Progenitor cell of endocrine pancreas (in vitro differentiated cells): ENCODE measurements at regions not wholly inside any gene's neighbourhood (a gene's known extent, or its start where the extent isn't known, plus 50 kb on each side); places are given as distances from the start of the nearest gene placed in this dataset.

ENCODE experiments used
- DNase-seq: peaks from one replicate; pipeline ENCODE4 v3.0.0; 2021; ENCODE audit warnings: low spot score; ENCODE audit not compliant: unreplicated experiment
- H3K27ac Mint-ChIP-seq: 2 replicates; pipeline ENCODE4 v1.8.0; 2021; ENCODE audit warnings: mild to moderate bottlenecking, moderate library complexity, mixed read lengths
- H3K27me3 Mint-ChIP-seq: 2 replicates; pipeline ENCODE4 v1.8.0; 2021; ENCODE audit warnings: mixed read lengths
- H3K36me3 Mint-ChIP-seq: 2 replicates; pipeline ENCODE4 v1.8.0; 2022; ENCODE audit warnings: mixed read lengths; ENCODE audit not compliant: insufficient read depth
- H3K4me1 Mint-ChIP-seq: 2 replicates; pipeline ENCODE4 v1.8.0; 2021; ENCODE audit warnings: low read depth, mixed read lengths
- H3K4me3 Mint-ChIP-seq: 2 replicates; pipeline ENCODE4 v1.8.0; 2021; ENCODE audit warnings: low read depth, mild to moderate bottlenecking, moderate library complexity, mixed read lengths
- H3K9me3 Mint-ChIP-seq: 2 replicates; pipeline ENCODE4 v1.8.0; 2021; ENCODE audit warnings: low read depth, mixed read lengths
- CTCF ChIP-seq: fragments of 200-600 bp; sonication (generic); IDR thresholded peaks from one replicate; pipeline ENCODE4 v1.5.0; 2021; ENCODE audit warnings: antibody characterized with exemption, mild to moderate bottlenecking; ENCODE audit not compliant: unreplicated experiment

- no peak overlapping the region for H3K27ac Mint-ChIP-seq
Observed at GRCh38 chr4:4719436-4719835, 140.0 kb upstream of the MSX1 start.

GRCh38 chr4:4717692-4718091 lies 141.8 kb upstream of the MSX1 start:
- Mint-ChIP-seq H3K4me1 (peaks cover 5% of the 10 kb centered on the region), H3K27ac (no peak overlapping the region), H3K4me3 (no peak overlapping the region), H3K36me3 (peaks cover 1% of the 10 kb centered on the region), H3K9me3 (peaks cover 2% of the 10 kb centered on the region), H3K27me3 (peaks cover 3% of the 10 kb centered on the region)
- no peak for TF ChIP-seq CTCF
- DNase-seq: no peak

More at GRCh38 chr4:4719436-4719835, 140.0 kb upstream of the MSX1 start:
- H3K4me3 Mint-ChIP-seq: no peak overlapping the region
- H3K27me3 Mint-ChIP-seq: peaks cover 3% of the 10 kb centered on the region
- peaks cover 5% of the 10 kb centered on the region for H3K9me3 Mint-ChIP-seq
- H3K36me3 Mint-ChIP-seq: peaks cover 1% of the 10 kb centered on the region
- peaks cover 5% of the 10 kb centered on the region for H3K4me1 Mint-ChIP-seq
- DNase-seq: no peak
- no peak for TF ChIP-seq CTCF

- no peaks in the 10 kb centered on the region for H3K9me3 Mint-ChIP-seq
- no peak overlapping the region for H3K27ac Mint-ChIP-seq
- H3K4me1 Mint-ChIP-seq: peaks cover 6% of the 10 kb centered on the region
Observed at GRCh38 chr4:4714331-4714730, 145.1 kb upstream of the MSX1 start.

GRCh38 chr4:4712800-4713528 lies 146.5 kb upstream of the MSX1 start:
- Mint-ChIP-seq H3K9me3 (peaks cover 3% of the 10 kb centered on the region), H3K4me3 (no peak overlapping the region), H3K27ac (no peak overlapping the region), H3K27me3 (peaks cover 6% of the 10 kb centered on the region), H3K36me3 (no peaks in the 10 kb centered on the region), H3K4me1 (peaks cover 5% of the 10 kb centered on the region)
- DNase-seq: no peak
- TF ChIP-seq CTCF: no peak

More at GRCh38 chr4:4714331-4714730, 145.1 kb upstream of the MSX1 start:
- no peak overlapping the region for H3K4me3 Mint-ChIP-seq
- TF ChIP-seq CTCF: no peak
- H3K36me3 Mint-ChIP-seq: peaks cover 1% of the 10 kb centered on the region
- peaks cover 3% of the 10 kb centered on the region for H3K27me3 Mint-ChIP-seq
- DNase-seq: no peak

GRCh38 chr4:4711902-4712301 lies 147.6 kb upstream of the MSX1 start:
- no peaks in the 10 kb centered on the region for H3K36me3 Mint-ChIP-seq
- H3K27me3 Mint-ChIP-seq: peaks cover 3% of the 10 kb centered on the region
- no peak for DNase-seq
- no peak overlapping the region for H3K27ac Mint-ChIP-seq
- peaks cover 2% of the 10 kb centered on the region for H3K4me1 Mint-ChIP-seq
- no peak for TF ChIP-seq CTCF
- no peak overlapping the region for H3K4me3 Mint-ChIP-seq
- peaks cover 3% of the 10 kb centered on the region for H3K9me3 Mint-ChIP-seq
